PC-9 (cell line): ENCODE measurements at regions not wholly inside any gene's neighbourhood (a gene's known extent, or its start where the extent isn't known, plus 50 kb on each side); places are given as distances from the start of the nearest gene placed in this dataset.

Experiments used
- CTCF ChIP-seq: fragments of 200-600 bp; sonication (generic); conservative IDR thresholded peaks from 2 replicates; pipeline ENCODE4 v1.6.1; 2017; ENCODE audit warnings: mixed run types, antibody characterized with exemption, mild to moderate bottlenecking, moderate library complexity
- EZH2 ChIP-seq: fragments of 200-600 bp; sonication (generic); IDR thresholded peaks from 2 replicates; pipeline ENCODE4 v1.8.0; 2017; ENCODE audit warnings: antibody characterized with exemption, low read depth

DNA sequence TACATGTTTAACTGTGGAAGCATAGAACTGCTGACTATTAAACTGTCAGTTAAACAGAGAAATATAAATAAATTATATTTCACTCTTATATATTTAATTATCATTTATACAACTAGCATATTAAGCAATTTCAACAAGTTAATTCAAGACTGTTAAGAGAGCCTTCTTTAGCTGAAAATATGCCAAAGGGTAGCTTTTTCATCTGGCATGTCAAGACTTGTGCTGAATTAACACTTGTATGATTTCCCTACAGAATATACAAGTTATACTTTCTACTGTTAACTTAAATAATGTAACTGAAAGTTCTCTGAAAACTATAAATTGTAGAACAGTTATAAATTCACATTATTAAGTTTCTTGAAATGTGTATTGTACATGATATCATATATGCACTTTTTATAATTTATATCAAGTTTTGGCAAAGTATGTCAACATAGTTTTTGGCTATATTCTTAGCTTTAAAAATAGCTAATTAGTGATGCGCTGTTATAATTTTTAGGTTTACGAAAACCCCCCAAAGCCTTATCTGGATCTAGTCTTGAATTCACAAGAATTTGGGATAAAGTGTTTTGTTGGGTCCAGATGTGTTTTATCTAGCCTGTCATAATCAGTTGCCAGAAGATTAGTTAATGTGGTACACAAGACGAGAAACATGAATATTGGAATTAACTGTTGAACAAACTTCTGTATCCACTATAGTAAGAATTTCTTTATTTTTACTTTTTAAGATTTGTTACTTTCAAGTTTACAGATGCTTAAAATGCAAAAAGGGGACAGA lies 231.1 kb upstream of the FOXP2 start:
- no peak for TF ChIP-seq CTCF
- TF ChIP-seq EZH2 = no peak
